ENCODE measurements at regions not wholly inside any gene's neighbourhood (a gene's known extent, or its start where the extent isn't known, plus 50 kb on each side); places are given as distances from the start of the nearest gene placed in this dataset.

- no peak overlapping the region for H3K27ac Mint-ChIP-seq (ENCODE audit: unreplicated experiment)
- no peaks in the 10 kb centered on the region for H3K4me1 Mint-ChIP-seq (ENCODE audit: low read depth, unreplicated experiment)
- Histone ChIP-seq H3K4me3 (ENCODE audit: low read depth, low read length) (no peak overlapping the region), H3K27me3 (replicated peaks; ENCODE audit: control insufficient read depth, insufficient read depth, low read length) (no peaks in the 10 kb centered on the region), H3K4me1 (peaks cover 8% of the 10 kb centered on the region), H3K36me3 (ENCODE audit: control insufficient read depth, insufficient read depth, low read length) (no peaks in the 10 kb centered on the region), H3K9me3 (no peaks in the 10 kb centered on the region)
- ChIA-PET POLR2A (no interaction called here), CTCF (no interaction called here)
- no peaks in the 10 kb centered on the region for H3K27me3 Mint-ChIP-seq (ENCODE audit: insufficient read depth, unreplicated experiment)
- no peak overlapping the region for H3K4me3 Mint-ChIP-seq (ENCODE audit: unreplicated experiment)
- no peaks in the 10 kb centered on the region for H3K9me3 Mint-ChIP-seq (ENCODE audit: unreplicated experiment)
- no peak for DNase-seq
- no peaks in the 10 kb centered on the region for H3K36me3 Mint-ChIP-seq (ENCODE audit: insufficient read depth, unreplicated experiment)
- TF ChIP-seq CTCF (IDR thresholded peaks at IDR 0.05; ENCODE audit: insufficient read depth in 1 of 2, low read depth in 1 of 2, low read length in 1 of 2, severe bottlenecking in 1 of 2, unreplicated experiment in 1 of 2), result no peak
- intact Hi-C loops (cut with micrococcal nuclease; ENCODE audit: unreplicated experiment), result no loop called here
- no TSS peak for BruUV-seq (replicated peaks)
These were observed 431.9 kb upstream of the GJE1 start for GRCh38 chr6:141700819-141701218.

- DNase-seq, result no peak
These were observed 443.8 kb upstream of the GJE1 start for GRCh38 chr6:141688916-141689315.

GRCh38 chr6:141685416-141685815 lies 447.3 kb upstream of the GJE1 start:
- Mint-ChIP-seq H3K4me1 (ENCODE audit: low read depth, unreplicated experiment) (no peaks in the 10 kb centered on the region), H3K27me3 (ENCODE audit: insufficient read depth, unreplicated experiment) (no peaks in the 10 kb centered on the region), H3K27ac (ENCODE audit: unreplicated experiment) (no peak overlapping the region), H3K4me3 (ENCODE audit: unreplicated experiment) (no peak overlapping the region), H3K9me3 (ENCODE audit: unreplicated experiment) (no peaks in the 10 kb centered on the region), H3K36me3 (ENCODE audit: insufficient read depth, unreplicated experiment) (no peaks in the 10 kb centered on the region)
- POLR2A ChIA-PET, result no interaction called here
- CTCF ChIA-PET, result interaction anchor here (0.6 kb wide), 1 partner anchor 67 kb away, joined by 3 read pairs; no protein-coding TSS in a partner anchor
- no peaks in the 10 kb centered on the region; the same call in 1 of the 2 replicates for H3K27me3 ChIP-seq (replicated peaks; ENCODE audit: control insufficient read depth, insufficient read depth, low read length)
- no peaks in the 10 kb centered on the region for H3K4me1 ChIP-seq
- no peaks in the 10 kb centered on the region for H3K36me3 ChIP-seq (ENCODE audit: control insufficient read depth, insufficient read depth, low read length)
- BruUV-seq (replicated peaks), result no TSS peak
- no peak for TF ChIP-seq CTCF (IDR thresholded peaks at IDR 0.05; ENCODE audit: insufficient read depth in 1 of 2, low read depth in 1 of 2, low read length in 1 of 2, severe bottlenecking in 1 of 2, unreplicated experiment in 1 of 2)
- intact Hi-C loops (cut with micrococcal nuclease; ENCODE audit: unreplicated experiment), result no loop called here
- H3K4me3 ChIP-seq (ENCODE audit: low read depth, low read length), result no peak overlapping the region
- DNase-seq, result no peak
- H3K9me3 ChIP-seq, result no peaks in the 10 kb centered on the region

More at GRCh38 chr6:141688916-141689315, 443.8 kb upstream of the GJE1 start:
- no peaks in the 10 kb centered on the region for H3K36me3 Mint-ChIP-seq (ENCODE audit: insufficient read depth, unreplicated experiment)
- H3K27me3 Mint-ChIP-seq (ENCODE audit: insufficient read depth, unreplicated experiment), result no peaks in the 10 kb centered on the region
- Histone ChIP-seq H3K9me3 (no peaks in the 10 kb centered on the region), H3K36me3 (ENCODE audit: control insufficient read depth, insufficient read depth, low read length) (no peaks in the 10 kb centered on the region), H3K4me1 (no peaks in the 10 kb centered on the region), H3K4me3 (ENCODE audit: low read depth, low read length) (no peak overlapping the region), H3K27me3 (replicated peaks; ENCODE audit: control insufficient read depth, insufficient read depth, low read length) (no peaks in the 10 kb centered on the region; the same call in 1 of the 2 replicates)
- H3K27ac Mint-ChIP-seq (ENCODE audit: unreplicated experiment), result no peak overlapping the region
- TF ChIP-seq CTCF (IDR thresholded peaks at IDR 0.05; ENCODE audit: insufficient read depth in 1 of 2, low read depth in 1 of 2, low read length in 1 of 2, severe bottlenecking in 1 of 2, unreplicated experiment in 1 of 2), result no peak
- H3K4me3 Mint-ChIP-seq (ENCODE audit: unreplicated experiment), result no peak overlapping the region
- intact Hi-C loops (cut with micrococcal nuclease; ENCODE audit: unreplicated experiment), result no loop called here
- POLR2A ChIA-PET, result no interaction called here
- BruUV-seq (replicated peaks), result no TSS peak
- no peaks in the 10 kb centered on the region for H3K4me1 Mint-ChIP-seq (ENCODE audit: low read depth, unreplicated experiment)
- CTCF ChIA-PET, result no interaction called here
- H3K9me3 Mint-ChIP-seq (ENCODE audit: unreplicated experiment), result no peaks in the 10 kb centered on the region
